ENCODE measurements at regions not wholly inside any gene's neighbourhood (a gene's known extent, or its start where the extent isn't known, plus 50 kb on each side); places are given as distances from the start of the nearest gene placed in this dataset.

GRCh38 chr3:41060106-41060505 lies 139.2 kb upstream of the CTNNB1 start:
- no peak for DNase-seq

GRCh38 chr3:41064070-41064469 lies 135.2 kb upstream of the CTNNB1 start:
- no peak for DNase-seq

GRCh38 chr3:41064526-41064925 lies 134.8 kb upstream of the CTNNB1 start:
- no peak for DNase-seq

GRCh38 chr3:41065340-41065739 lies 134.0 kb upstream of the CTNNB1 start:
- no peak for DNase-seq

GRCh38 chr3:41073190-41073589 lies 126.1 kb upstream of the CTNNB1 start:
- no peak for DNase-seq

GRCh38 chr3:41075975-41076374 lies 123.3 kb upstream of the CTNNB1 start:
- DNase-seq: no peak

GRCh38 chr3:41076399-41076798 lies 122.9 kb upstream of the CTNNB1 start:
- DNase-seq: no peak

- DNase-seq: no peak
Observed at GRCh38 chr3:41080141-41080540, 119.2 kb upstream of the CTNNB1 start.

GRCh38 chr3:41088882-41089281 lies 110.4 kb upstream of the CTNNB1 start:
- DNase-seq: no peak

- DNase-seq: no peak
Observed at GRCh38 chr3:41089566-41089965, 109.7 kb upstream of the CTNNB1 start.

- no peak for DNase-seq
Observed at GRCh38 chr3:41092844-41093243, 106.5 kb upstream of the CTNNB1 start.

GRCh38 chr3:41093476-41093875 lies 105.8 kb upstream of the CTNNB1 start:
- no peak for DNase-seq

GRCh38 chr3:41094351-41094750 lies 105.0 kb upstream of the CTNNB1 start:
- DNase-seq: no peak

GRCh38 chr3:41095702-41096101 lies 103.6 kb upstream of the CTNNB1 start:
- DNase-seq: no peak

GRCh38 chr3:41097896-41098496 lies 101.3 kb upstream of the CTNNB1 start:
- no peak for DNase-seq

GRCh38 chr3:41101231-41101630 lies 98.1 kb upstream of the CTNNB1 start:
- DNase-seq: no peak

GRCh38 chr3:41102053-41102556 lies 97.2 kb upstream of the CTNNB1 start:
- DNase-seq: no peak

GRCh38 chr3:41102750-41103149 lies 96.6 kb upstream of the CTNNB1 start:
- DNase-seq: no peak

- no peak for DNase-seq
Observed at GRCh38 chr3:41103200-41103599, 96.1 kb upstream of the CTNNB1 start.

- no peak for DNase-seq
Observed at GRCh38 chr3:41104147-41104546, 95.2 kb upstream of the CTNNB1 start.

GRCh38 chr3:41106691-41107090 lies 92.6 kb upstream of the CTNNB1 start:
- no peak for DNase-seq

GRCh38 chr3:41111011-41111410 lies 88.3 kb upstream of the CTNNB1 start:
- no peak for DNase-seq

- DNase-seq: no peak
Observed at GRCh38 chr3:41112466-41112865, 86.8 kb upstream of the CTNNB1 start.

GRCh38 chr3:41115069-41115468 lies 84.2 kb upstream of the CTNNB1 start:
- DNase-seq: no peak

- no peak for DNase-seq
Observed at GRCh38 chr3:41116851-41117250, 82.5 kb upstream of the CTNNB1 start.

All from HCEC 1CT (cell line).